Right atrium auricular region (tissue), 2 donors: ENCODE measurements at regions not wholly inside any gene's neighbourhood (a gene's known extent, or its start where the extent isn't known, plus 50 kb on each side); places are given as distances from the start of the nearest gene placed in this dataset.

ENCODE experiments used
- DNase-seq: peaks from one replicate; pipeline ENCODE4 v3.0.0-alpha.2; 2019; ENCODE audit warnings: low spot score
- H3K27ac ChIP-seq, 2 donors: fragments of 200-600 bp; sonication (generic); 1 replicate in 1 of 2; 2 replicates in 1 of 2; pipeline ENCODE4 v1.5.1; 2016 to 2019
- H3K27me3 ChIP-seq, 2 donors: fragments of 200-600 bp; sonication (generic); one replicate each; pipeline versions ENCODE4 v1.5.1 to v1.6.0; 2017 to 2019
- H3K36me3 ChIP-seq: fragments of 200-600 bp; sonication (generic); one replicate; pipeline ENCODE4 v1.5.1; 2016
- H3K4me1 ChIP-seq, 2 donors: fragments of 200-600 bp; sonication (generic); one replicate each; pipeline versions ENCODE4 v1.5.1 to v1.6.0; 2017 to 2019
- H3K4me3 ChIP-seq, 2 donors: fragments of 200-600 bp; sonication (generic); 1 replicate in 1 of 2; 2 replicates in 1 of 2; pipeline ENCODE4 v1.5.1; 2017 to 2019; ENCODE audit warnings: mild to moderate bottlenecking in 1 of 2, moderate library complexity in 1 of 2
- H3K9me3 ChIP-seq, 2 donors: fragments of 200-600 bp; sonication (generic); one replicate each; pipeline ENCODE4 v1.5.1; 2019
- TF ChIP-seq, protein P1 (sequence below), 2 donors: fragments of 200-600 bp; sonication (generic); IDR thresholded peaks; one replicate each; pipeline ENCODE4 v1.5.1; 2019; ENCODE audit warnings: antibody characterized with exemption in 2 of 2

- H3K4me1 ChIP-seq: no peaks in the 10 kb centered on the region
- peaks cover 0 to 7% of the 10 kb centered on the region in 2 donors for H3K9me3 ChIP-seq
- no peak overlapping the region for H3K27ac ChIP-seq
Measured at GRCh38 chr2:174656676-174657176, 59.1 kb upstream of the WIPF1 start.

GRCh38 chr2:174656035-174656434 lies 58.4 kb upstream of the WIPF1 start:
- H3K4me3 ChIP-seq: no peak overlapping the region
- H3K27me3 ChIP-seq: no peaks in the 10 kb centered on the region
- peaks cover 0 to 7% of the 10 kb centered on the region in 2 donors for H3K9me3 ChIP-seq
- TF ChIP-seq, protein P1, sequence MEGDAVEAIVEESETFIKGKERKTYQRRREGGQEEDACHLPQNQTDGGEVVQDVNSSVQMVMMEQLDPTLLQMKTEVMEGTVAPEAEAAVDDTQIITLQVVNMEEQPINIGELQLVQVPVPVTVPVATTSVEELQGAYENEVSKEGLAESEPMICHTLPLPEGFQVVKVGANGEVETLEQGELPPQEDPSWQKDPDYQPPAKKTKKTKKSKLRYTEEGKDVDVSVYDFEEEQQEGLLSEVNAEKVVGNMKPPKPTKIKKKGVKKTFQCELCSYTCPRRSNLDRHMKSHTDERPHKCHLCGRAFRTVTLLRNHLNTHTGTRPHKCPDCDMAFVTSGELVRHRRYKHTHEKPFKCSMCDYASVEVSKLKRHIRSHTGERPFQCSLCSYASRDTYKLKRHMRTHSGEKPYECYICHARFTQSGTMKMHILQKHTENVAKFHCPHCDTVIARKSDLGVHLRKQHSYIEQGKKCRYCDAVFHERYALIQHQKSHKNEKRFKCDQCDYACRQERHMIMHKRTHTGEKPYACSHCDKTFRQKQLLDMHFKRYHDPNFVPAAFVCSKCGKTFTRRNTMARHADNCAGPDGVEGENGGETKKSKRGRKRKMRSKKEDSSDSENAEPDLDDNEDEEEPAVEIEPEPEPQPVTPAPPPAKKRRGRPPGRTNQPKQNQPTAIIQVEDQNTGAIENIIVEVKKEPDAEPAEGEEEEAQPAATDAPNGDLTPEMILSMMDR (IDR thresholded peaks at IDR 0.05): no peak
- H3K27ac ChIP-seq: no peak overlapping the region
- H3K4me1 ChIP-seq: no peaks in the 10 kb centered on the region
- no peaks in the 10 kb centered on the region for H3K36me3 ChIP-seq
- no peak for DNase-seq

More at GRCh38 chr2:174656676-174657176, 59.1 kb upstream of the WIPF1 start:
- Histone ChIP-seq H3K36me3 (no peaks in the 10 kb centered on the region), H3K27me3 (no peaks in the 10 kb centered on the region), H3K4me3 (no peak overlapping the region)
- DNase-seq: no peak
- TF ChIP-seq, protein P1 (IDR thresholded peaks at IDR 0.05): no peak

- no peaks in the 10 kb centered on the region for H3K36me3 ChIP-seq
- H3K9me3 ChIP-seq: peaks cover 0 to 9% of the 10 kb centered on the region in 2 donors
- no peak for DNase-seq
- H3K4me3 ChIP-seq: no peak overlapping the region
- H3K27ac ChIP-seq: no peak overlapping the region
- no peaks in the 10 kb centered on the region for H3K27me3 ChIP-seq
- no peaks in the 10 kb centered on the region for H3K4me1 ChIP-seq
- TF ChIP-seq, protein P1 (IDR thresholded peaks at IDR 0.05): no peak
Measured at GRCh38 chr2:174654419-174654941, 56.9 kb upstream of the WIPF1 start.

GRCh38 chr2:174648896-174649295 lies 51.3 kb upstream of the WIPF1 start:
- DNase-seq: no peak
- H3K4me1 ChIP-seq: no peaks in the 10 kb centered on the region
- H3K36me3 ChIP-seq: no peaks in the 10 kb centered on the region
- H3K27ac ChIP-seq: no peak overlapping the region
- TF ChIP-seq, protein P1 (IDR thresholded peaks at IDR 0.05): no peak
- no peak overlapping the region for H3K4me3 ChIP-seq
- H3K27me3 ChIP-seq: no peaks in the 10 kb centered on the region
- H3K9me3 ChIP-seq: peaks cover 0 to 9% of the 10 kb centered on the region in 2 donors
